ENCODE measurements at regions not wholly inside any gene's neighbourhood (a gene's known extent, or its start where the extent isn't known, plus 50 kb on each side); places are given as distances from the start of the nearest gene placed in this dataset.

GRCh38 chr9:19700699-19701098 is 88.1 kb downstream of the SLC24A2 start:
- H3K4me3 ChIP-seq (ENCODE audit: low read length), result no peak overlapping the region
- no peak for TF ChIP-seq CTCF (conservative IDR thresholded peaks at IDR 0.05; ENCODE audit: low read depth, low read length)
- DNase-seq (ENCODE audit: low read depth), result no peak

- no peak for DNase-seq (ENCODE audit: low read depth)
- TF ChIP-seq CTCF (conservative IDR thresholded peaks at IDR 0.05; ENCODE audit: low read depth, low read length), result no peak
- no peak overlapping the region for H3K4me3 ChIP-seq (ENCODE audit: low read length)
These were observed 89.1 kb downstream of the SLC24A2 start for GRCh38 chr9:19699756-19700155.

- DNase-seq (ENCODE audit: low read depth), result no peak
- TF ChIP-seq CTCF (conservative IDR thresholded peaks at IDR 0.05; ENCODE audit: low read depth, low read length), result no peak
- H3K4me3 ChIP-seq (ENCODE audit: low read length), result no peak overlapping the region
These were observed 89.9 kb downstream of the SLC24A2 start for GRCh38 chr9:19698960-19699359.

GRCh38 chr9:19694601-19695000 is 94.2 kb downstream of the SLC24A2 start:
- DNase-seq (ENCODE audit: low read depth), result no peak
- TF ChIP-seq CTCF (conservative IDR thresholded peaks at IDR 0.05; ENCODE audit: low read depth, low read length), result no peak
- no peak overlapping the region for H3K4me3 ChIP-seq (ENCODE audit: low read length)

- no peak for TF ChIP-seq CTCF (conservative IDR thresholded peaks at IDR 0.05; ENCODE audit: low read depth, low read length)
- DNase-seq (ENCODE audit: low read depth), result peak; percentile 20
- no peak overlapping the region for H3K4me3 ChIP-seq (ENCODE audit: low read length)
These were observed 98.7 kb downstream of the SLC24A2 start for GRCh38 chr9:19690128-19690527.

GRCh38 chr9:19689328-19690101 is 99.3 kb downstream of the SLC24A2 start:
- H3K4me3 ChIP-seq (ENCODE audit: low read length), result no peak overlapping the region
- TF ChIP-seq CTCF (conservative IDR thresholded peaks at IDR 0.05; ENCODE audit: low read depth, low read length), result no peak

GRCh38 chr9:19683715-19684114 is 105.1 kb downstream of the SLC24A2 start:
- H3K4me3 ChIP-seq (ENCODE audit: low read length), result no peak overlapping the region
- TF ChIP-seq CTCF (conservative IDR thresholded peaks at IDR 0.05; ENCODE audit: low read depth, low read length), result no peak
- DNase-seq (ENCODE audit: low read depth), result no peak

More at GRCh38 chr9:19689328-19690101, 99.3 kb downstream of the SLC24A2 start:
- peak; percentile 20 for DNase-seq (ENCODE audit: low read depth)
